Pancreas (tissue), 10 donors: ENCODE measurements at regions not wholly inside any gene's neighbourhood (a gene's known extent, or its start where the extent isn't known, plus 50 kb on each side); places are given as distances from the start of the nearest gene placed in this dataset.
A peak's percentile ranks its signal among the peaks of the same experiment; 100 is the strongest.

ENCODE experiments used
- ATAC-seq, 4 donors: fragments of 200-7000 bp; cut with Tn5 transposase; one replicate each; pipeline versions ENCODE4 v1.8.0 to v1.9.1; 2020; ENCODE audit warnings: mild to moderate bottlenecking in 4 of 4, moderate library complexity in 4 of 4
- DNase-seq, 6 donors: peaks; one replicate each; pipeline ENCODE4 v3.0.0-alpha.2; 2020
- FAIRE-seq: peaks from 2 replicates; lab custom pipeline; 2012; peaks lifted over from hg19 to GRCh38; lab: Jason Lieb, UNC
- H3K27ac ChIP-seq, 4 donors: fragments of 200-600 bp; sonication (generic); 1 replicate in 3 of 4; 2 replicates in 1 of 4; pipeline versions ENCODE4 v1.5.0 to v1.8.0; 2020
- H3K27me3 ChIP-seq, 4 donors: fragments of 200-600 bp; one replicate each; pipeline ENCODE4 v1.8.0; 2021
- H3K36me3 ChIP-seq, 3 donors: fragments of 200-600 bp; sonication (generic) in 1 of 3; one replicate each; pipeline versions ENCODE4 v1.5.0 to v1.8.0; 2020 to 2021
- H3K4me1 ChIP-seq, 3 donors: fragments of 200-600 bp; one replicate each; pipeline ENCODE4 v1.8.0; 2021
- H3K4me3 ChIP-seq, 4 donors: fragments of 200-600 bp; sonication (generic) in 2 of 4; one replicate each; pipeline versions ENCODE4 v1.5.0 to v1.8.0; 2020 to 2021
- H3K9me3 ChIP-seq, 4 donors: fragments of 200-600 bp; one replicate each; pipeline ENCODE4 v1.8.0; 2021
- WGBS, 2 donors: extraction: QIAGEN DNeasy Blood & Tissue Kit; methylation state at CpG; one replicate each; pipeline ENCODE4 v1.1.7; 2013; 5-methylcytosine and 5-hydroxymethylcytosine counted together
- intact Hi-C, 3 donors: fragments of 100-400 bp; cut with DNase I; formaldehyde crosslinking; loops; one replicate each; pipeline versions ENCODE4 v1.11.1 to v1.14.2; 2022
- TF ChIP-seq, protein P1 (sequence below), 4 donors: fragments of 200-600 bp; sonication (generic) in 3 of 4; IDR thresholded peaks; one replicate each; pipeline versions ENCODE4 v1.5.0 to v1.8.0; 2021; ENCODE audit warnings: antibody characterized with exemption in 4 of 4
- donor health status: healthy with polysubstance abuse.
- donor health status: DM: no; HTN: no; CAD: no; lungs with moderate emphysema.
- donor health status: DM: no; HTN: no; CAD: no.
- donor health status: control.
- donor health status: control.
- donor health status: Bipolar disorder and iron deficiency.
- donor health status: DM: yes; HTN: yes; CAD: no.
- donor health status: DM: no; HTN: no; CAD: no.
- donor health status: DM: no; HTN: no; CAD: no.
- donor health status: DM: yes; HTN: yes; CAD: no.

DNA sequence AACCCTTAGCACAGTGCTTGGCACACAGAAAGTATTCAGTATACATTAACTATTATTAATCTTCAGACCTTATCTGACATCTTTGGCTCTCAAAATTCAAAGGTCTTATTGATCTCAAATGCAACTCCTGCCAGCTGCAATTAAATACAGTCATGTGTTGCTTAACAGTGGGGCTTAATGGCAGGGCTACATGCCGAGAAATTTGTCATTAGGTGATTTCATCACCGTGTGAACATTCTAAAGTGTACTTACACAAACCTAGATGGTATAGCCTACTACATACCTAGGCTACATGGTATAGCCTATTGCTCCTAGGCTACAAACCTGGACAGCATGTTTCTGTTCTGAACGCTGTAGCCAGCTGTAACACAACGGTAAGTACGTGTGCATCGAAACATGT lies 156.3 kb upstream of the TMCC3 start:
- Histone ChIP-seq H3K4me1 (no peaks in the 10 kb centered on the region), H3K27me3 (no peaks in the 10 kb centered on the region), H3K9me3 (no peaks in the 10 kb centered on the region), H3K4me3 (no peak overlapping the region), H3K27ac (no peak overlapping the region), H3K36me3 (no peaks in the 10 kb centered on the region)
- ATAC-seq, result no peak
- TF ChIP-seq, protein P1, sequence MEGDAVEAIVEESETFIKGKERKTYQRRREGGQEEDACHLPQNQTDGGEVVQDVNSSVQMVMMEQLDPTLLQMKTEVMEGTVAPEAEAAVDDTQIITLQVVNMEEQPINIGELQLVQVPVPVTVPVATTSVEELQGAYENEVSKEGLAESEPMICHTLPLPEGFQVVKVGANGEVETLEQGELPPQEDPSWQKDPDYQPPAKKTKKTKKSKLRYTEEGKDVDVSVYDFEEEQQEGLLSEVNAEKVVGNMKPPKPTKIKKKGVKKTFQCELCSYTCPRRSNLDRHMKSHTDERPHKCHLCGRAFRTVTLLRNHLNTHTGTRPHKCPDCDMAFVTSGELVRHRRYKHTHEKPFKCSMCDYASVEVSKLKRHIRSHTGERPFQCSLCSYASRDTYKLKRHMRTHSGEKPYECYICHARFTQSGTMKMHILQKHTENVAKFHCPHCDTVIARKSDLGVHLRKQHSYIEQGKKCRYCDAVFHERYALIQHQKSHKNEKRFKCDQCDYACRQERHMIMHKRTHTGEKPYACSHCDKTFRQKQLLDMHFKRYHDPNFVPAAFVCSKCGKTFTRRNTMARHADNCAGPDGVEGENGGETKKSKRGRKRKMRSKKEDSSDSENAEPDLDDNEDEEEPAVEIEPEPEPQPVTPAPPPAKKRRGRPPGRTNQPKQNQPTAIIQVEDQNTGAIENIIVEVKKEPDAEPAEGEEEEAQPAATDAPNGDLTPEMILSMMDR (IDR thresholded peaks at IDR 0.05), result no peak
- intact Hi-C loops, result no loop called here
- FAIRE-seq, result no peak
- 64% methylated on average over 6 of the region's 6 CpGs for whole genome bisulfite sequencing, 2 donors
- no peak for DNase-seq

DNA sequence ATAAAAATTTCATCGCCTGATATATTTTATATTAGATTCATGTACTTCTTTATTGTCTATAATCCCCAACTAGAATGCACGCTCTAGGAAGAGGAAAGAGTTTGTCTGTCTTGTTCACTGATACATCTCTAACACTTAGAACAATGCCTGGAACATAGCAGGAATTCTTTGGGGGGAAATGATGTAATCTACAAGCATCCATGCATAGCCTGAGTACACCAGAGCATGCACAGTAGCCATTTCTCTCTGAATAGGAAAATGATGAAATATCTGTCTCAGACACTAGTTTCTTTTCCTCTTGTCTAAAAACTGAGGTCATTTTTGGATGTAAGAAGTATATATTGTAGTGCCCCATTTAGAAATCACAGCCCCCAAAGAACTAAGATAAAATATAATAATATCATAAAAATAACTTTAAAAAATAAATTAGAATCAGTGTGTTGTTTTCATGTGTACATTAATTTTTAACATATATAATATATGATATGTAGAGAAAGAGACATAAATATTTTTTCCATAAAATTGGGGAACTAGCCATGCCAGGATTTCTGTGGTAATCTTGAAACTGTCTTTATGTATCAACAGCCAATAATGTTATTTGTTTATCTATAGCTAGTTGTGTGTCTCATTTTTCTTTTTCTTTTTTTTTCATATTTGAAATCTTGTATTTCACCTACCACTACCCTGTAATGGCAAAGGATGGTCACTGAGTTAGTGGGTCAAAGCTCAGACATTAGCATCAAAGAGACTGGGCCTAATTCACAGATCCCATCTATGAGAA lies 155.6 kb upstream of the TMCC3 start:
- DNase-seq, result no peak
- no peaks in the 10 kb centered on the region for H3K27me3 ChIP-seq
- no peaks in the 10 kb centered on the region for H3K9me3 ChIP-seq
- no peak overlapping the region for H3K27ac ChIP-seq
- no peaks in the 10 kb centered on the region for H3K36me3 ChIP-seq
- peak; percentile 5 for FAIRE-seq
- WGBS, 2 donors, result 85 to 88% methylated on average over 2 of the region's 2 CpGs
- ATAC-seq, result peak in 1 of 4 donors; percentile 29
- H3K4me3 ChIP-seq, result no peak overlapping the region
- intact Hi-C loops, result no loop called here
- no peaks in the 10 kb centered on the region for H3K4me1 ChIP-seq
- TF ChIP-seq, protein P1 (IDR thresholded peaks at IDR 0.05), result no peak

DNA sequence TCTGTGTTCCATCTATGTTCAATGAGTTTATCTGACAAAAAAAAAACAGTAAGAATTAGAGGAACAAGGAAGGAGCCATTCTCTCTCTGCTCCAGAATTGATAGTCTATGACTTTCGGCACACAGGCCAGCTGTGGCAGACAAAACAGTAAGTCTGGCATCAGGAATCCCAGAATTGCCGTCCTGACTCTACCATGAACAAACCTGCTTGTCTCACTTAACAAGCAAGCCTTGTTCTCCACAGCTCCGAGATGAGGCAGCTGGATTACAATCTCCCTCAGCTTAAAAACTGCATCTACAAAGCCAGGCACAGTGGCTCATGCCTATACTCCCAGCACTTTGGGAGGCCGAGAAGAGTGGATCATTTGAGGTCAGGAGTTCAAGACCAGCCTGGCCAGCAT lies 153.6 kb upstream of the TMCC3 start:
- H3K27ac ChIP-seq, result no peak overlapping the region
- no peak for ATAC-seq
- H3K36me3 ChIP-seq, result no peaks in the 10 kb centered on the region
- H3K4me1 ChIP-seq, result no peaks in the 10 kb centered on the region
- TF ChIP-seq, protein P1 (IDR thresholded peaks at IDR 0.05), result no peak
- H3K9me3 ChIP-seq, result no peaks in the 10 kb centered on the region
- DNase-seq, result no peak
- intact Hi-C loops, result no loop called here
- 50 to 63% methylated on average over 4 of the region's 4 CpGs for WGBS, 2 donors
- H3K27me3 ChIP-seq, result no peaks in the 10 kb centered on the region
- FAIRE-seq, result no peak
- H3K4me3 ChIP-seq, result no peak overlapping the region

DNA sequence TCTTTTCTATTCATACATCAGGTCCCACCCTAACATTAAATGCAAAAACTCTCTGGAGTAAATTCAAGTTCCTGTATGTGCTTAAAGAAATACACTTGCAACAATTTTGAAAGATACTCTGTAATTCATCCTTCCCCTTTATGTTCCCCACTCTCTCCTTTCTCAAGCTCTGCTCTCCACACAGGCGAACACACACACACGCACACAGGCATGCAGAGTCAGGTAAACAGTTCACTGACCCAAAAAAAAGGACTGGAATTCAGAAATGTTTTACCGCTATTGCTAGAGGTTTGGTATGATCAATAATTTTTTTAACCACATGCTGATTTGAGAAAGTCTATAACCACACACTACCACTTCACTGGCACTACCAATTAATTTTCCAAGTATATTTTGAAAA lies 152.4 kb upstream of the TMCC3 start:
- DNase-seq (no peak), ATAC-seq (no peak), FAIRE-seq (no peak)
- Histone ChIP-seq H3K9me3 (no peaks in the 10 kb centered on the region), H3K4me1 (no peaks in the 10 kb centered on the region), H3K4me3 (no peak overlapping the region), H3K27ac (no peak overlapping the region), H3K27me3 (no peaks in the 10 kb centered on the region), H3K36me3 (no peaks in the 10 kb centered on the region)
- WGBS, 2 donors, result 39 to 42% methylated on average over 3 of the region's 3 CpGs
- intact Hi-C loops, result no loop called here
- TF ChIP-seq, protein P1 (IDR thresholded peaks at IDR 0.05), result no peak

DNA sequence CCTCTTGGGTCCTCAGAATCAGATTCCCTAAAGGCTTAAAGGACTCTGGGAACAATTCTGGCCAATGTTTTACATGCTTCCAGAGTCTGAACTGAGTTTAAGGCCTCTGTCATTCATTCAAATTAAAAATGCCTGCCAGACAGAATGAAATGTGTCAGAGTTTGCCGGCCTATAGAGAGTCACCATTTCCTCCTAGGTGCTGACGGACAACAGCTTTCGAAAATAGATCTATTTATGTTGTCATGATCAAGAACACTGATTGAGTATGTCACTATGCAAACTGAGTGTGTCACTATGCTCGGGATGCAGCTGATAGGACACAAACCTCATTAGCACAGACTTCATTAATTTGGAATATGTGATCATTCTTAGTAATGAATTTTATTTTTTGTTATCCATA lies 151.4 kb upstream of the TMCC3 start:
- Histone ChIP-seq H3K4me1 (no peaks in the 10 kb centered on the region), H3K9me3 (no peaks in the 10 kb centered on the region), H3K4me3 (no peak overlapping the region), H3K27ac (no peak overlapping the region), H3K27me3 (no peaks in the 10 kb centered on the region), H3K36me3 (no peaks in the 10 kb centered on the region)
- FAIRE-seq, result no peak
- intact Hi-C loops, result no loop called here
- WGBS, 2 donors, result 77 to 89% methylated on average over 4 of the region's 4 CpGs
- no peak for DNase-seq
- ATAC-seq, result no peak
- TF ChIP-seq, protein P1 (IDR thresholded peaks at IDR 0.05), result no peak
